ENCODE measurements at regions not wholly inside any gene's neighbourhood (a gene's known extent, or its start where the extent isn't known, plus 50 kb on each side); places are given as distances from the start of the nearest gene placed in this dataset.

- TF ChIP-seq CSDC2 (CRISPR knock-in tag; IDR thresholded peaks at IDR 0.05) (no peak), ARNTL (CRISPR knock-in tag; IDR thresholded peaks at IDR 0.05; ENCODE audit: borderline replicate concordance, low read depth) (no peak), ESRRG (CRISPR knock-in tag; IDR thresholded peaks at IDR 0.05) (no peak), ZNF8 (CRISPR knock-in tag; IDR thresholded peaks at IDR 0.05) (no peak), TCF4 (CRISPR knock-in tag; IDR thresholded peaks at IDR 0.05; ENCODE audit: borderline replicate concordance) (no peak), SNAI2 (CRISPR knock-in tag; IDR thresholded peaks at IDR 0.05) (no peak), PPARA (CRISPR knock-in tag; IDR thresholded peaks at IDR 0.05; ENCODE audit: borderline replicate concordance) (no peak), CSRNP3 (CRISPR knock-in tag; IDR thresholded peaks at IDR 0.05) (no peak), ZFP30 (CRISPR knock-in tag; IDR thresholded peaks at IDR 0.05) (no peak), RARB (CRISPR knock-in tag; IDR thresholded peaks at IDR 0.05) (no peak), ZNF70 (CRISPR knock-in tag; IDR thresholded peaks at IDR 0.05) (no peak), ZC3H10 (CRISPR knock-in tag; IDR thresholded peaks at IDR 0.05) (no peak), PATZ1 (CRISPR knock-in tag; IDR thresholded peaks at IDR 0.05; ENCODE audit: borderline replicate concordance) (no peak)
- no peak for ATAC-seq
Observed at GRCh38 chr7:106583706-106584690, 77.0 kb downstream of the CCDC71L start.

- ATAC-seq = no peak
Observed at GRCh38 chr7:106583100-106583499, 77.9 kb downstream of the CCDC71L start.

More at GRCh38 chr7:106583100-106583499, 77.9 kb downstream of the CCDC71L start:
- no peak for TF ChIP-seq CREB5 (CRISPR knock-in tag; IDR thresholded peaks at IDR 0.05; ENCODE audit: low read depth)
- TF ChIP-seq TSHZ2 (CRISPR knock-in tag; IDR thresholded peaks at IDR 0.05) = no peak
- no peak for TF ChIP-seq ESRRG (CRISPR knock-in tag; IDR thresholded peaks at IDR 0.05)
- no peak for TF ChIP-seq ZNF8 (CRISPR knock-in tag; IDR thresholded peaks at IDR 0.05)
- TF ChIP-seq GLIS3 (CRISPR knock-in tag; IDR thresholded peaks at IDR 0.05) = no peak
- TF ChIP-seq TOX (CRISPR knock-in tag; IDR thresholded peaks at IDR 0.05; ENCODE audit: borderline replicate concordance) = no peak
- TF ChIP-seq CSRNP3 (CRISPR knock-in tag; IDR thresholded peaks at IDR 0.05) = no peak
- no peak for TF ChIP-seq OSR1 (CRISPR knock-in tag; IDR thresholded peaks at IDR 0.05)
- TF ChIP-seq PATZ1 (CRISPR knock-in tag; IDR thresholded peaks at IDR 0.05; ENCODE audit: borderline replicate concordance) = no peak
- TF ChIP-seq ARNTL (CRISPR knock-in tag; IDR thresholded peaks at IDR 0.05; ENCODE audit: borderline replicate concordance, low read depth) = no peak
- TF ChIP-seq ISL1 (CRISPR knock-in tag; IDR thresholded peaks at IDR 0.05) = no peak
- no peak for TF ChIP-seq RARB (CRISPR knock-in tag; IDR thresholded peaks at IDR 0.05)
- TF ChIP-seq PPARA (CRISPR knock-in tag; IDR thresholded peaks at IDR 0.05; ENCODE audit: borderline replicate concordance) = no peak
- TF ChIP-seq BACH2 (CRISPR knock-in tag; IDR thresholded peaks at IDR 0.05; ENCODE audit: borderline replicate concordance) = no peak
- no peak for TF ChIP-seq POU6F1 (CRISPR knock-in tag; IDR thresholded peaks at IDR 0.05; ENCODE audit: borderline replicate concordance, low read depth)
- no peak for TF ChIP-seq ZC3H10 (CRISPR knock-in tag; IDR thresholded peaks at IDR 0.05)
- no peak for TF ChIP-seq ZFP30 (CRISPR knock-in tag; IDR thresholded peaks at IDR 0.05)
- TF ChIP-seq SNAI2 (CRISPR knock-in tag; IDR thresholded peaks at IDR 0.05) = no peak
- no peak for TF ChIP-seq ZNF565 (CRISPR knock-in tag; conservative IDR thresholded peaks at IDR 0.05; ENCODE audit: low read depth)

Measured in SK-N-SH treated with all-trans-retinoic acid at 6 μM for 48 hours (cell line).